ENCODE measurements at regions not wholly inside any gene's neighbourhood (a gene's known extent, or its start where the extent isn't known, plus 50 kb on each side); places are given as distances from the start of the nearest gene placed in this dataset.

DNA sequence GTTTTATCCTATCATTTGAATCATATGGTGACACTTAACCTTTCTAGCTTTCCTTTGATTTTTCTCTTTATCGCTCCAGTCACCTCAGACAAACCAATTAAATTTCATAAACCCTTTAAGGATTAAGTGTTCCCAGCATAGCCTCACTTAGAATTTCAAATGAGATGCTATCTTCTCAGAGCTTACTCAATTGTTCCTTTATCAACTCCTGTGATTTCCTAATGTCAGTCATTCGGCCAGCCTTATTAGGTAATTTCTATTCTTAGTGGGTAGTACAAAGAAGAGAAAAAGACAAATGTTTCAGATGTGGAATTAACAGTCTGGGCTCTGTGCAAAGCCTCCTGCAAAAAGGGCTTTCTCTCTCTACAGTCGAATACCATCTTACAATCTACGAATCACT is 77.1 kb upstream of the CCDC90B start:
- POLR2A ChIA-PET (ENCODE audit: partially characterized antibody) = no interaction called here
- Histone ChIP-seq H2BK5ac (ENCODE audit: low read depth, low read length) (no peak overlapping the region), H2BK15ac (ENCODE audit: low read length) (no peak overlapping the region), H3K18ac (ENCODE audit: extremely low read depth, low read length) (no peak overlapping the region), H2AK5ac (ENCODE audit: low read depth, low read length) (no peak overlapping the region), H3K9me3 (ENCODE audit: insufficient read depth in 2 of 2, low read depth in 1 of 2, low read length in 1 of 2) (no peaks in the 10 kb centered on the region), H2AFZ (ENCODE audit: low read length) (no peak overlapping the region), H3K27me3 (replicated peaks in 1 of 4; ENCODE audit: control insufficient read depth in 3 of 4, extremely low read depth in 1 of 4, insufficient read depth in 3 of 4, low read length in 3 of 4) (no peaks in the 10 kb centered on the region), H2BK120ac (replicated peaks; ENCODE audit: low read depth, low read length) (no peak overlapping the region), H3K27ac (ENCODE audit: low read depth, low read length) (no peak overlapping the region), H3K79me1 (ENCODE audit: low read depth, low read length) (no peaks in the 10 kb centered on the region), H3K9ac (replicated peaks in 1 of 4; ENCODE audit: extremely low read depth in 1 of 4, low read depth in 3 of 4, low read length in 3 of 4) (no peak overlapping the region), H4K8ac (ENCODE audit: extremely low read depth, insufficient read depth, low read length) (no peak overlapping the region), H3K36me3 (ENCODE audit: control insufficient read depth in 2 of 4, insufficient read depth in 4 of 4, low read length in 3 of 4) (no peaks in the 10 kb centered on the region), H3K79me2 (ENCODE audit: control insufficient read depth in 1 of 2, insufficient read depth in 2 of 2, low read length in 2 of 2) (no peaks in the 10 kb centered on the region), H3K56ac (replicated peaks; ENCODE audit: insufficient read length, low read depth, low read length) (no peak overlapping the region), H4K20me1 (replicated peaks in 1 of 2; ENCODE audit: control insufficient read depth in 1 of 2, insufficient read depth in 2 of 2, low read length in 2 of 2) (no peaks in the 10 kb centered on the region), H3K4me3 (ENCODE audit: extremely low read depth in 1 of 4, insufficient read depth in 2 of 4, low read depth in 3 of 4, low read length in 4 of 4) (no peak overlapping the region), H3K4me1 (replicated peaks in 1 of 4; ENCODE audit: control insufficient read depth in 3 of 4, insufficient read depth in 4 of 4, low read length in 3 of 4) (peaks cover 2 to 12% (median 6%) of the 10 kb centered on the region in 4 experiments; a peak in 4 of 7 replicates), H4K5ac (ENCODE audit: insufficient read length, low read depth, low read length) (no peak overlapping the region), H2BK20ac (ENCODE audit: low read length) (no peak overlapping the region), H4K91ac (replicated peaks; ENCODE audit: insufficient read length, low read length) (no peak overlapping the region), H3K4me2 (ENCODE audit: insufficient read depth in 1 of 2, low read depth in 2 of 2, low read length in 2 of 2) (0 out of 4 replicates have a peak overlapping the region, but pooled peaks of 1 of the 2 experiments have one; percentile 4), H3K4ac (replicated peaks; ENCODE audit: insufficient read length, low read depth, low read length) (no peak overlapping the region), H2BK12ac (ENCODE audit: low read depth, low read length) (no peak overlapping the region), H3K23me2 (ENCODE audit: low read depth, low read length) (no peaks in the 10 kb centered on the region), H3K14ac (ENCODE audit: insufficient read length) (no peak overlapping the region), H3K23ac (ENCODE audit: insufficient read length) (no peak overlapping the region)
- WGBS, 2 experiments (ENCODE audit: extremely low coverage in 1 of 2, insufficient coverage in 1 of 2, insufficient read length in 1 of 2, insufficient replicate concordance in 2 of 2, low coverage in 1 of 2, low lambda C conversion rate in 2 of 2, missing lambda C conversion rate in 1 of 2) = 41% methylated on average over 4 of the region's 4 CpGs; no CpG with 5 or more reads in 1 of the 2 experiments
- FAIRE-seq (no peak), DNase-seq (ENCODE audit: low read depth in 1 of 2, low spot score in 2 of 2) (no peak)
- CTCF ChIA-PET (ENCODE audit: partially characterized antibody) = interaction anchor here (1.7 kb wide), 1 partner anchor 70 kb away, joined by 5 read pairs; no protein-coding TSS in a partner anchor
- TF ChIP-seq RXRA (IDR thresholded peaks at IDR 0.05; ENCODE audit: insufficient read depth, low read depth, low read length) = no peak
- TF ChIP-seq TAF1 (IDR thresholded peaks at IDR 0.05; ENCODE audit: low read depth, low read length) = no peak
- no peak for TF ChIP-seq GABPA (IDR thresholded peaks at IDR 0.05; ENCODE audit: borderline replicate concordance, insufficient read depth, low read length)
- TF ChIP-seq EP300 (IDR thresholded peaks at IDR 0.05; ENCODE audit: borderline replicate concordance in 1 of 2, low read depth in 2 of 2, low read length in 2 of 2) = no peak
- TF ChIP-seq, protein P1, sequence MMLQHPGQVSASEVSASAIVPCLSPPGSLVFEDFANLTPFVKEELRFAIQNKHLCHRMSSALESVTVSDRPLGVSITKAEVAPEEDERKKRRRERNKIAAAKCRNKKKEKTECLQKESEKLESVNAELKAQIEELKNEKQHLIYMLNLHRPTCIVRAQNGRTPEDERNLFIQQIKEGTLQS (IDR thresholded peaks at IDR 0.05; ENCODE audit: insufficient read depth, low read depth, low read length) = no peak
- no peak for TF ChIP-seq CHD1 (IDR thresholded peaks at IDR 0.05; ENCODE audit: low read depth, low read length)
- TF ChIP-seq TCF12 (IDR thresholded peaks at IDR 0.05; ENCODE audit: low read depth, low read length) = no peak
- TF ChIP-seq SIX5 (IDR thresholded peaks at IDR 0.05; ENCODE audit: low read depth, low read length) = no peak
- no peak for TF ChIP-seq FOSL1 (IDR thresholded peaks at IDR 0.05; ENCODE audit: insufficient read depth, low read depth, low read length)
- TF ChIP-seq CEBPB (IDR thresholded peaks at IDR 0.05; ENCODE audit: low read depth, low read length) = no peak
- no peak for TF ChIP-seq CREB1 (IDR thresholded peaks at IDR 0.05)
- no peak for TF ChIP-seq NANOG (IDR thresholded peaks at IDR 0.05; ENCODE audit: insufficient read depth, low read depth, low read length, poor library complexity, severe bottlenecking)
- no peak for TF ChIP-seq NRF1 (IDR thresholded peaks at IDR 0.05; ENCODE audit: low read depth, low read length)
- no peak for TF ChIP-seq SUZ12 (IDR thresholded peaks at IDR 0.05; ENCODE audit: low read length)
- TF ChIP-seq TEAD4 (IDR thresholded peaks at IDR 0.05; ENCODE audit: low read depth, low read length) = no peak

Data from H1 (cell line).